SK-N-SH (cell line): ENCODE measurements at regions not wholly inside any gene's neighbourhood (a gene's known extent, or its start where the extent isn't known, plus 50 kb on each side); places are given as distances from the start of the nearest gene placed in this dataset.

Experiments used
- CHD2 ChIP-seq: fragments of 150-350 bp; IDR thresholded peaks from 2 replicates; pipeline ENCODE4 v1.6.1; 2018; ENCODE audit warnings: low read length; ENCODE audit not compliant: partially characterized antibody
- EP300 ChIP-seq, 2 experiments: IDR thresholded peaks; 2 replicates each; pipeline versions ENCODE4 v1.4.0 to v1.6.1; 2012; ENCODE audit warnings: borderline replicate concordance in 1 of 2, low read depth in 1 of 2, low read length in 1 of 2
- FOXJ3 ChIP-seq: sonication (generic); formaldehyde crosslinking; IDR thresholded peaks from 2 replicates; pipeline ENCODE4 v1.5.1; 2020; ENCODE audit warnings: mild to moderate bottlenecking, missing genetic modification reagents
- FOXM1 ChIP-seq: IDR thresholded peaks from 2 replicates; pipeline ENCODE4 v1.4.0; 2012; ENCODE audit warnings: low read depth, mild to moderate bottlenecking
- TF ChIP-seq, protein P1 (sequence below): fragments of 200-600 bp; sonication (generic); IDR thresholded peaks from 2 replicates; pipeline ENCODE4 v1.6.1; 2017; ENCODE audit warnings: antibody characterized with exemption, mild to moderate bottlenecking, moderate library complexity

DNA sequence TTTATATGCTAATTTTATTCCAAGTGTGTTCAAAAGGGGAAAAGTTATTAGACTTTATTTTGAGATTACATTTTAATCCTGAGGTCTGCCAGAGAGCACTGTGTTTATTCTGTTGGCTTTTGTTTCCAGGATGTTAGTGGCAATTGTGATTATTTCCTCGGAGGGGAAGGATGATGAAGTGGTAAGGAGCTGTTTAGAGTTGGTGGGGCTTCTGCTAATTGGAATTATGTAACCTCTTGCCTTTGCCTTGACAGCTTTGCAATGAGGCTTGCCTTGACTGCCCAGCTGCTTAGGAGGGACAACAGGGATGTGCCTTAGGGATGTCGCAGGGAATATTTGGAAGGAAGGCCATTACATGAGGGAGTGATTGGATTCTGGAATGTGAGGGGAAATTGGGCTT lies 89.7 kb upstream of the E2F8 start:
- TF ChIP-seq FOXJ3 (CRISPR knock-in tag) = no peak
- TF ChIP-seq FOXM1 = no peak
- TF ChIP-seq, protein P1, sequence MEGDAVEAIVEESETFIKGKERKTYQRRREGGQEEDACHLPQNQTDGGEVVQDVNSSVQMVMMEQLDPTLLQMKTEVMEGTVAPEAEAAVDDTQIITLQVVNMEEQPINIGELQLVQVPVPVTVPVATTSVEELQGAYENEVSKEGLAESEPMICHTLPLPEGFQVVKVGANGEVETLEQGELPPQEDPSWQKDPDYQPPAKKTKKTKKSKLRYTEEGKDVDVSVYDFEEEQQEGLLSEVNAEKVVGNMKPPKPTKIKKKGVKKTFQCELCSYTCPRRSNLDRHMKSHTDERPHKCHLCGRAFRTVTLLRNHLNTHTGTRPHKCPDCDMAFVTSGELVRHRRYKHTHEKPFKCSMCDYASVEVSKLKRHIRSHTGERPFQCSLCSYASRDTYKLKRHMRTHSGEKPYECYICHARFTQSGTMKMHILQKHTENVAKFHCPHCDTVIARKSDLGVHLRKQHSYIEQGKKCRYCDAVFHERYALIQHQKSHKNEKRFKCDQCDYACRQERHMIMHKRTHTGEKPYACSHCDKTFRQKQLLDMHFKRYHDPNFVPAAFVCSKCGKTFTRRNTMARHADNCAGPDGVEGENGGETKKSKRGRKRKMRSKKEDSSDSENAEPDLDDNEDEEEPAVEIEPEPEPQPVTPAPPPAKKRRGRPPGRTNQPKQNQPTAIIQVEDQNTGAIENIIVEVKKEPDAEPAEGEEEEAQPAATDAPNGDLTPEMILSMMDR = no peak
- TF ChIP-seq CHD2 = no peak
- TF ChIP-seq EP300 (IDR thresholded peaks at IDR 0.05; ENCODE audit: borderline replicate concordance in 1 of 2, low read depth in 1 of 2, low read length in 1 of 2) = no peak
